ENCODE measurements at regions not wholly inside any gene's neighbourhood (a gene's known extent, or its start where the extent isn't known, plus 50 kb on each side); places are given as distances from the start of the nearest gene placed in this dataset.

DNA sequence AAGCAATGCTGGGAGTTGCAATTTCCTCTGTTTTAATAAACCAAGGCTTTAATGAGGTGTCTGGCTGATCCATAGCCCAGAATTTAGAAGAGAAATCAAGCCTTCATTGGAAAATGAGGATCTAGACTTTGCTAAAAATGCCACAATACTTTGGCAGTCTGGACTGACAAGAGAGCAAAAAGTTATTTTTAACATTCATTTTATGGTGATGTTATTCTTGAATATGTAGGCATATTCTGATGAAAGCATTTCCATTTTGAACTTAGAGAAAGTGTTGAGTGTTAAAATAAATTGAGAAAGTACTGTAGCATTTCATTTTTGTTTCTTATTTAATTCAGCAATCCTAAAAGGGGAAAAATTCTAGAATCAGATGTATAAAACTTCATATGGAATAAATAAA, 151.8 kb upstream of the HNMT start:
- no peak for TF ChIP-seq POLR2A (IDR thresholded peaks at IDR 0.05)
- TF ChIP-seq, protein P1, sequence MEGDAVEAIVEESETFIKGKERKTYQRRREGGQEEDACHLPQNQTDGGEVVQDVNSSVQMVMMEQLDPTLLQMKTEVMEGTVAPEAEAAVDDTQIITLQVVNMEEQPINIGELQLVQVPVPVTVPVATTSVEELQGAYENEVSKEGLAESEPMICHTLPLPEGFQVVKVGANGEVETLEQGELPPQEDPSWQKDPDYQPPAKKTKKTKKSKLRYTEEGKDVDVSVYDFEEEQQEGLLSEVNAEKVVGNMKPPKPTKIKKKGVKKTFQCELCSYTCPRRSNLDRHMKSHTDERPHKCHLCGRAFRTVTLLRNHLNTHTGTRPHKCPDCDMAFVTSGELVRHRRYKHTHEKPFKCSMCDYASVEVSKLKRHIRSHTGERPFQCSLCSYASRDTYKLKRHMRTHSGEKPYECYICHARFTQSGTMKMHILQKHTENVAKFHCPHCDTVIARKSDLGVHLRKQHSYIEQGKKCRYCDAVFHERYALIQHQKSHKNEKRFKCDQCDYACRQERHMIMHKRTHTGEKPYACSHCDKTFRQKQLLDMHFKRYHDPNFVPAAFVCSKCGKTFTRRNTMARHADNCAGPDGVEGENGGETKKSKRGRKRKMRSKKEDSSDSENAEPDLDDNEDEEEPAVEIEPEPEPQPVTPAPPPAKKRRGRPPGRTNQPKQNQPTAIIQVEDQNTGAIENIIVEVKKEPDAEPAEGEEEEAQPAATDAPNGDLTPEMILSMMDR (IDR thresholded peaks at IDR 0.05): no peak
